Spleen (tissue), 11 donors: ENCODE measurements at regions not wholly inside any gene's neighbourhood (a gene's known extent, or its start where the extent isn't known, plus 50 kb on each side); places are given as distances from the start of the nearest gene placed in this dataset.

Source experiments
- DNase-seq: peaks from one replicate; pipeline ENCODE4 v3.0.0-alpha.2; 2020
- H3K27ac ChIP-seq, 8 donors: fragments of 200-600 bp; sonication (generic) in 7 of 8; 1 replicate in 4 of 8; 2 replicates in 4 of 8; pipeline versions ENCODE4 v1.5.0 to v1.8.0; 2016 to 2021; ENCODE audit warnings: inconsistent platforms in 4 of 8, mild to moderate bottlenecking in 4 of 8, moderate library complexity in 1 of 8
- H3K27me3 ChIP-seq, 7 donors: fragments of 200-600 bp; sonication (generic) in 6 of 7; replicated peaks in 1 of 7; 1 replicate in 4 of 7; 2 replicates in 3 of 7; pipeline versions ENCODE4 v1.5.0 to v1.8.0; 2016 to 2021; ENCODE audit warnings: inconsistent platforms in 3 of 7, mild to moderate bottlenecking in 1 of 7
- H3K36me3 ChIP-seq, 6 donors: fragments of 200-600 bp; sonication (generic) in 5 of 6; 1 replicate in 4 of 6; 2 replicates in 2 of 6; pipeline versions ENCODE4 v1.5.0 to v1.8.0; 2016 to 2021; ENCODE audit warnings: inconsistent platforms in 2 of 6
- H3K4me1 ChIP-seq, 6 donors: fragments of 200-600 bp; sonication (generic) in 5 of 6; 1 replicate in 3 of 6; 2 replicates in 3 of 6; pipeline versions ENCODE4 v1.5.0 to v1.8.0; 2016 to 2021; ENCODE audit warnings: inconsistent platforms in 3 of 6
- H3K4me3 ChIP-seq, 8 donors: fragments of 200-600 bp; sonication (generic) in 7 of 8; 1 replicate in 4 of 8; 2 replicates in 4 of 8; pipeline versions ENCODE4 v1.5.0 to v1.8.0; 2016 to 2021; ENCODE audit warnings: inconsistent platforms in 4 of 8, mild to moderate bottlenecking in 4 of 8, moderate library complexity in 2 of 8
- H3K9me3 ChIP-seq, 8 donors: fragments of 200-600 bp; sonication (generic) in 7 of 8; 1 replicate in 4 of 8; 2 replicates in 4 of 8; pipeline versions ENCODE4 v1.5.0 to v1.8.0; 2016 to 2021; ENCODE audit warnings: inconsistent platforms in 4 of 8
- POLR2A ChIP-seq, 3 donors: fragments of 450-650 bp; IDR thresholded peaks; one replicate each; pipeline ENCODE4 v1.5.1; 2017; ENCODE audit warnings: antibody characterized with exemption in 3 of 3, mild to moderate bottlenecking in 1 of 3
- POLR2AphosphoS5 ChIP-seq, 3 donors: sonication (generic); formaldehyde crosslinking; IDR thresholded peaks; one replicate each; pipeline ENCODE4 v1.5.1; 2017; ENCODE audit warnings: antibody characterized with exemption in 3 of 3
- WGBS, 5 donors: extraction: QIAGEN DNeasy Blood & Tissue Kit in 3 of 5; methylation state at CpG; one replicate each; pipeline versions ENCODE4 v1.1.5 to v1.1.7; 2013 to 2018; 5-methylcytosine and 5-hydroxymethylcytosine counted together
- intact Hi-C: fragments of 100-400 bp; cut with DNase I; formaldehyde crosslinking; loops from one replicate; pipeline ENCODE4 v1.15.0; 2023; ENCODE audit warnings: low total_unique reads
- TF ChIP-seq, protein P1 (sequence below), 11 experiments: fragments of 200-600 bp in 7 of 11; fragments of 450-650 bp in 4 of 11; sonication (generic) in 4 of 11; IDR thresholded peaks in 8 of 11; conservative IDR thresholded peaks in 3 of 11; 1 replicate in 7 of 11; 2 replicates in 4 of 11; pipeline versions ENCODE4 v1.4.0 to v1.8.0; 2016 to 2021; ENCODE audit warnings: antibody characterized with exemption in 11 of 11, inconsistent platforms in 4 of 11, mild to moderate bottlenecking in 1 of 11
- donor health status: healthy with polysubstance abuse.
- donor health status: DM: no; HTN: no; CAD: no; lungs with moderate emphysema.
- donor health status: DM: no; HTN: no; CAD: no.
- donor health status: Bipolar disorder and iron deficiency.
- donor health status: healthy.
- donor health status: DM: no; HTN: no; CAD: no.
- donor health status: DM: yes; HTN: yes; CAD: no.

DNA sequence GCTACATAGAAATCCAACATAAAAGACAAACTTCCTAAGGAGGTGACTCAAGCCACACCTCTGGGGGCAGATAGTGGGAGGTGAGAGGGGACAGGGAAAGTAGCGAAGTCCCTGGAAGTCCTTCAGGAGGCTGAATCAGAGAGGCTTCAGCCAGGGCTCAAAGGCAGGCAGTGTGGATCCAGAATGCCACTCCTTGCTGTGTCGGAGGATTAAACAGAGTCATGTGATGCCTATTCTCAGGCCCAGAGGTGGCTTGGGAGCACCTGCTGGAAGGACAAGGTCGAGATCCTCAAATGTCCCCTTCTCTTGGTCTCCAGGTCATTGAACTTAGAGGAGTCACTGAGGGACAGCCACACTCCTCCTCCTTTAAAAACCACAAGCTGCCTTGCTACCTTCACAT lies 391.1 kb downstream of the SOX9 start:
- no peaks in the 10 kb centered on the region for H3K4me1 ChIP-seq
- H3K9me3 ChIP-seq: no peaks in the 10 kb centered on the region
- no peak overlapping the region for H3K27ac ChIP-seq
- WGBS, 5 donors: 72 to 84% (median 78%) methylated on average over 3 of the region's 3 CpGs
- intact Hi-C loops: no loop called here
- TF ChIP-seq POLR2A (IDR thresholded peaks at IDR 0.05) (no peak), POLR2AphosphoS5 (IDR thresholded peaks at IDR 0.05) (no peak)
- TF ChIP-seq, protein P1, sequence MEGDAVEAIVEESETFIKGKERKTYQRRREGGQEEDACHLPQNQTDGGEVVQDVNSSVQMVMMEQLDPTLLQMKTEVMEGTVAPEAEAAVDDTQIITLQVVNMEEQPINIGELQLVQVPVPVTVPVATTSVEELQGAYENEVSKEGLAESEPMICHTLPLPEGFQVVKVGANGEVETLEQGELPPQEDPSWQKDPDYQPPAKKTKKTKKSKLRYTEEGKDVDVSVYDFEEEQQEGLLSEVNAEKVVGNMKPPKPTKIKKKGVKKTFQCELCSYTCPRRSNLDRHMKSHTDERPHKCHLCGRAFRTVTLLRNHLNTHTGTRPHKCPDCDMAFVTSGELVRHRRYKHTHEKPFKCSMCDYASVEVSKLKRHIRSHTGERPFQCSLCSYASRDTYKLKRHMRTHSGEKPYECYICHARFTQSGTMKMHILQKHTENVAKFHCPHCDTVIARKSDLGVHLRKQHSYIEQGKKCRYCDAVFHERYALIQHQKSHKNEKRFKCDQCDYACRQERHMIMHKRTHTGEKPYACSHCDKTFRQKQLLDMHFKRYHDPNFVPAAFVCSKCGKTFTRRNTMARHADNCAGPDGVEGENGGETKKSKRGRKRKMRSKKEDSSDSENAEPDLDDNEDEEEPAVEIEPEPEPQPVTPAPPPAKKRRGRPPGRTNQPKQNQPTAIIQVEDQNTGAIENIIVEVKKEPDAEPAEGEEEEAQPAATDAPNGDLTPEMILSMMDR (IDR thresholded peaks at IDR 0.05 in 8 of 11, conservative IDR thresholded peaks at IDR 0.05 in 3 of 11): no peak
- peaks cover 0 to 40% (median 0%) of the 10 kb centered on the region in 7 donors for H3K27me3 ChIP-seq
- DNase-seq: no peak
- H3K36me3 ChIP-seq: no peaks in the 10 kb centered on the region
- no peak overlapping the region for H3K4me3 ChIP-seq

DNA sequence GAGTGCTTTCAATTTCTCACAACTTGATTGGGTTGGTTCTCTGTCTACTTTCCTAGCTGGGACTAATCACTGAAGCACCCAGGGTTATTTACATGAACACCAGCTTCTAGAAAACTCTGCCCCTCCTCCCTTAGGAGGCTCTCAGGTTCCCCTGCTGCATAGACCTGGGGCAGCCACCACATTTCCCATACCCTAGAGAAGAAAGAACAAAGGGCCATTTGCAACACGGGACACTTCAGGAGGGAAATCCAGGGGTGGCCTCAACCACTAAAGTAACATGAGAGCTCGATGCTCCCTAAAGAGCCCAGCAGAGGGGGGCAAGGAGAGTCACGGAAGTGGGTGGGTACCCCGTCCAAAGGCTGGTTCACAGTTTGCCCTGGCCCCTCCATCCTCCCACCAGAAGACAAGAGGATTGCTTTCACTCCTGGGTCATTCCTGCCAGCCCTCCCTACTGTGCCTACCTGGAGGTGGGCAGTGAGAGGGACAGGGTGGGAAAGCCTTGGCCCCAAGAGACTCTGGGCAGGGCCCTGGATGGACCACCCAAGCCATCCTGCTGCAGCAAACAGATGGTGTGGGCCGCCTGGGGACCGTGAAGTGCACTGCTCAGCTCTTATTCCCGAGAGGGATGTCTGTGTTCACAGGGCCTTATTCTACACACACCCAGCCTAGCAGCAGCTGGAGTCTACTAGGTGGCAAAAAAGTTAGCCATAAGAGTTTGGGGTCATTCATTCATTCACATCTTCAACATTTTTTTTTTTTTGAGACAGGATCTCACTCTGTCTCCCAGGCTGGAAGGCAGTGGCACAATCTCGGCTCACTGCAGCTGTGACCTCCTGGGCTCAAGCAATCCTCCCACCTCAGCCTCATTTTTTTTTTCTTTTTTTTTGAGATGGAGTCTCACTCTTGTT lies 392.1 kb downstream of the SOX9 start:
- DNase-seq: no peak
- 69 to 82% (median 77%) methylated on average over 8 of the region's 8 CpGs for WGBS, 5 donors

DNA sequence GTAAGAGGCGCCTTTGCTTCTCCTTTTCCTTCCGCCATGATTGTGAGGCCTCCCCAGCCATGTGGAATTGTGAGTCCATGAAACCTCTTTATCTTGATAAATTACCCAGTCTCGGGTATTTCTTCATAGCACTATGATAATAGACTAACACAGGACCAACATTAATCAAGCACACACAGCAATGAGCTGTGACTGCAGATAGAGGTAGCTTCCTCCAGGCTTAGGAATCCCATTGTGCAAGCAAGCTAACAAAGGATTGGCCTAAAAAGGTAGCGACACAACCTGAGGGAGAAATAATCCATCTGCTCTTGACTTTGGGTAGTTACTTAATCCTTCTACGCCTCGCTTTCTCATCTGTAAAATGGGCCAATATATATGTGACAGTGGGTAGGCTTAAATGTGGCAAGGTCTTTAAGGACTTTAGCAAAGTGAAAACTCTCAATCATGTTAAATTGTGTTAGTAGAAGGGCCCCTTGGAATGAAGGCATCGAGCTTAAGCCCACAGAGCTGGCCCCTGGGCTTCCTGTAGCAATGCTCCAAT lies 393.6 kb downstream of the SOX9 start:
- DNase-seq: no peak
- H3K9me3 ChIP-seq: no peaks in the 10 kb centered on the region
- TF ChIP-seq, protein P1 (IDR thresholded peaks at IDR 0.05 in 8 of 11, conservative IDR thresholded peaks at IDR 0.05 in 3 of 11): no peak
- TF ChIP-seq POLR2A (IDR thresholded peaks at IDR 0.05) (no peak), POLR2AphosphoS5 (IDR thresholded peaks at IDR 0.05) (no peak)
- no peak overlapping the region for H3K27ac ChIP-seq
- H3K27me3 ChIP-seq: peaks cover 0 to 57% (median 0%) of the 10 kb centered on the region in 7 donors
- WGBS, 5 donors: 85 to 93% (median 88%) methylated on average over 7 of the region's 7 CpGs
- no peaks in the 10 kb centered on the region for H3K4me1 ChIP-seq
- intact Hi-C loops: no loop called here
- H3K4me3 ChIP-seq: no peak overlapping the region
- H3K36me3 ChIP-seq: no peaks in the 10 kb centered on the region

More for the DNA sequence above, 392.1 kb downstream of the SOX9 start:
- Histone ChIP-seq H3K27me3 (peaks cover 0 to 47% (median 0%) of the 10 kb centered on the region in 7 donors), H3K4me3 (no peak overlapping the region), H3K4me1 (no peaks in the 10 kb centered on the region), H3K36me3 (no peaks in the 10 kb centered on the region), H3K27ac (no peak overlapping the region), H3K9me3 (no peaks in the 10 kb centered on the region)
- TF ChIP-seq, protein P1 (IDR thresholded peaks at IDR 0.05 in 8 of 11, conservative IDR thresholded peaks at IDR 0.05 in 3 of 11): no peak
- TF ChIP-seq POLR2A (IDR thresholded peaks at IDR 0.05): no peak
- TF ChIP-seq POLR2AphosphoS5 (IDR thresholded peaks at IDR 0.05): no peak
- intact Hi-C loops: no loop called here

DNA sequence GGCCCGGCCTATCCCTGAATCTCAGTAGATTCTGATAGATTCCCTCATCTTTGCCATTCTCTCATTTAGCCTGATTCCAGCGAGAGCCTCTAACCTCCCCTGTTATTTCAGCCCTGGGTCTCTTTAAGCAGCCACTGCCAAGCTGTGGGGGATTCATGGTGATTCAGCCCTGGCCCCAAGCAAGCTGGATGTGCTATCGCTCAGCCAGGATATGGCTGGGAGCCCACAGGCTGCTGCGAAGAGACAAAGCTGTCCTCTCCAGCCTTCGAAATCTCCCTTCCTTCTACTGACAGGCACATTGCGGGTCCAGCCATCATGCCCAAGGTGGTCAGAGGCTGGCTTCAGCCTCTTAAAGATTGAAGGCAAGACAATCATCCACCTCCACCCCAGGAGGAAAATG lies 394.1 kb downstream of the SOX9 start:
- TF ChIP-seq POLR2A (IDR thresholded peaks at IDR 0.05) (no peak), POLR2AphosphoS5 (IDR thresholded peaks at IDR 0.05) (no peak)
- TF ChIP-seq, protein P1 (IDR thresholded peaks at IDR 0.05 in 8 of 11, conservative IDR thresholded peaks at IDR 0.05 in 3 of 11): no peak
- H3K27ac ChIP-seq: no peak overlapping the region
- H3K36me3 ChIP-seq: no peaks in the 10 kb centered on the region
- intact Hi-C loops: no loop called here
- 75 to 91% (median 84%) methylated on average over 5 to 6 of the region's 6 CpGs for WGBS, 5 donors
- peaks cover 0 to 61% (median 0%) of the 10 kb centered on the region in 7 donors for H3K27me3 ChIP-seq
- no peak for DNase-seq
- no peaks in the 10 kb centered on the region for H3K9me3 ChIP-seq
- H3K4me3 ChIP-seq: no peak overlapping the region
- no peaks in the 10 kb centered on the region for H3K4me1 ChIP-seq
